ENCODE measurements at regions not wholly inside any gene's neighbourhood (a gene's known extent, or its start where the extent isn't known, plus 50 kb on each side); places are given as distances from the start of the nearest gene placed in this dataset.

- TF ChIP-seq, protein P1, sequence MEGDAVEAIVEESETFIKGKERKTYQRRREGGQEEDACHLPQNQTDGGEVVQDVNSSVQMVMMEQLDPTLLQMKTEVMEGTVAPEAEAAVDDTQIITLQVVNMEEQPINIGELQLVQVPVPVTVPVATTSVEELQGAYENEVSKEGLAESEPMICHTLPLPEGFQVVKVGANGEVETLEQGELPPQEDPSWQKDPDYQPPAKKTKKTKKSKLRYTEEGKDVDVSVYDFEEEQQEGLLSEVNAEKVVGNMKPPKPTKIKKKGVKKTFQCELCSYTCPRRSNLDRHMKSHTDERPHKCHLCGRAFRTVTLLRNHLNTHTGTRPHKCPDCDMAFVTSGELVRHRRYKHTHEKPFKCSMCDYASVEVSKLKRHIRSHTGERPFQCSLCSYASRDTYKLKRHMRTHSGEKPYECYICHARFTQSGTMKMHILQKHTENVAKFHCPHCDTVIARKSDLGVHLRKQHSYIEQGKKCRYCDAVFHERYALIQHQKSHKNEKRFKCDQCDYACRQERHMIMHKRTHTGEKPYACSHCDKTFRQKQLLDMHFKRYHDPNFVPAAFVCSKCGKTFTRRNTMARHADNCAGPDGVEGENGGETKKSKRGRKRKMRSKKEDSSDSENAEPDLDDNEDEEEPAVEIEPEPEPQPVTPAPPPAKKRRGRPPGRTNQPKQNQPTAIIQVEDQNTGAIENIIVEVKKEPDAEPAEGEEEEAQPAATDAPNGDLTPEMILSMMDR (IDR thresholded peaks at IDR 0.05): no peak
- TF ChIP-seq ZFX (IDR thresholded peaks at IDR 0.05; ENCODE audit: borderline replicate concordance): no peak
- H3K27ac ChIP-seq: no peak overlapping the region
These were observed 434.7 kb upstream of the ADGRL4 start for GRCh38 chr1:79441238-79441637.

DNA sequence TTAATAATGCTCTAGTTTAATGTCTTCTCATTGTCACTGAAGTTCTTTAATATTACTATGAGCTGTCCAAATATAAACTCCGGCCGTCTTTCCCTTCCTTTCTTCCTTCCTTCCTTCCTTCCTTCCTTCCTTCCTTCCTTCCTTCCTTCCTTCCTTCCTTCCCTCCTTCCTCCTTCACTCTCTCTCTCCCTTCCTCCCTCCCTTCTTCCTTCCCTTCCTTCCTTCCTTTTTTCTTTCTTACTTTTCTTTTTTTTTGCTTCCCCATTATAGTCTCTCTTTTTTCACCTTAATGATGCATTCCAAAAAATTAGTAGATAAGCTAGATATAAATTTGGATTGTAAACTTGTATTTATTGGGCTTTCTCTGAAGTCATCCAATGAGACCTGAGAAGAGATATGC lies 431.0 kb upstream of the ADGRL4 start:
- no peak overlapping the region for H3K27ac ChIP-seq
- TF ChIP-seq, protein P1 (IDR thresholded peaks at IDR 0.05): no peak
- no peak for TF ChIP-seq ZFX (IDR thresholded peaks at IDR 0.05; ENCODE audit: borderline replicate concordance)

DNA sequence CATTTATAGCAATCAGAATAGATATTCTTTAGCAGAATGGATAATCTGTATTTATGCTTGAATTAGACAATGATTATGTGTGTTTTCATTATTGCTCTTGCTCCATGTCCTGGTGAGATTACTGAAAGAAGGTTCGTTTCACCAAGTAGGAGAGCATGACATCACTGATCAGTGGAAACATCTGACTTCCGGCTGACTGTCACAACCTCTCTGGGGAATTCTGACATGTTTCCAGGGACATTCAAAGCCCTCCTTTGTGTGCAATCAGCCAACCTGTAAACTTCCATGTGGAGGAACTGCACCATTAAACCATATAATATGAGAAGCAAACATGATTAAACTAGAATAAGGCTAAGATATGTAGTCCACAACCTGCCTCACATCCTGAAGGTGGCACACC lies 424.8 kb upstream of the ADGRL4 start:
- H3K27ac ChIP-seq: no peak overlapping the region
- TF ChIP-seq, protein P1 (IDR thresholded peaks at IDR 0.05): no peak
- no peak for TF ChIP-seq ZFX (IDR thresholded peaks at IDR 0.05; ENCODE audit: borderline replicate concordance)

DNA sequence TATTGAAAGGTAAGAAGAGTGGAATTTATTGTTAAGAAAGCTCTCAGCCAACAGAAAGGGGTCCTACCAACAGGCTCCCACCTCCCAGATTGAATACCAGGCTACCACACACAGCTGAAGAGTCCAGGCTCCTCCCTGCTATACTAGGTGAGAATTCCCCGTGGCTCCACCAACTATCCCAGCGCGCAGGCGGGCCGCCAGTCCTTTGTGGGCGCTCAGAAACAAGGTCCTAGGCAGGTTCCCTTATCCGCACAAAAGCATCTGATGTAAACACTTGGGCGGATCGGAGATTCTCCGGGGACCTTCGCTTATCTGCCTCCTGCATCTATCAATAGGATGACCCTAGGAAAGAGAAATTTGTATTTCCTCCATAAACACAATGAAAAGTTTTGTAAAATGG lies 423.9 kb upstream of the ADGRL4 start:
- TF ChIP-seq ZFX (IDR thresholded peaks at IDR 0.05; ENCODE audit: borderline replicate concordance): no peak
- TF ChIP-seq, protein P1 (IDR thresholded peaks at IDR 0.05): no peak
- no peak overlapping the region for H3K27ac ChIP-seq

GRCh38 chr1:79422726-79423125 lies 416.2 kb upstream of the ADGRL4 start:
- TF ChIP-seq ZFX (IDR thresholded peaks at IDR 0.05; ENCODE audit: borderline replicate concordance): no peak
- TF ChIP-seq, protein P1 (IDR thresholded peaks at IDR 0.05): no peak
- H3K27ac ChIP-seq: no peak overlapping the region

- no peak overlapping the region for H3K27ac ChIP-seq
- TF ChIP-seq ZFX (IDR thresholded peaks at IDR 0.05; ENCODE audit: borderline replicate concordance): no peak
- TF ChIP-seq, protein P1 (IDR thresholded peaks at IDR 0.05): no peak
These were observed 392.0 kb upstream of the ADGRL4 start for GRCh38 chr1:79398501-79398900.

DNA sequence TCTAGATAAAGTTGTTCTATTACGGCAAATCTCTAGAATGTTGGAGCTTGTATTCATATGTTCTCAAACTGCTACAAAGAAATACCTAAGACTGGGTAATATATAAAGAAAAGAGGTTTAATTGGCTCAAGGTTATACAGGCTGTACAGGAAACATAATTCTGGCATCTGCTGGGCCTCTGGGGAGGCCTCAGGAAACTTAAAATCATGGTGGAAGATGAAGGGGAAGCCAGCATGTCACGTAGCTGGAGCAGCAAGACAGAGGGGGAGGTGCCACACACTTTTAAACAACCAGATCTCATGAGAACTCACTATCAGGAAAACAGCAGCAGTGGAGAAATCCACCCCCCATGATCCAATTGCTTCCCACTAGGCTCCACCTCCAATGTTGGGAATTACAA lies 390.4 kb upstream of the ADGRL4 start:
- H3K27ac ChIP-seq: no peak overlapping the region
- TF ChIP-seq, protein P1 (IDR thresholded peaks at IDR 0.05): no peak
- no peak for TF ChIP-seq ZFX (IDR thresholded peaks at IDR 0.05; ENCODE audit: borderline replicate concordance)
